ENCODE measurements at regions not wholly inside any gene's neighbourhood (a gene's known extent, or its start where the extent isn't known, plus 50 kb on each side); places are given as distances from the start of the nearest gene placed in this dataset.

DNA sequence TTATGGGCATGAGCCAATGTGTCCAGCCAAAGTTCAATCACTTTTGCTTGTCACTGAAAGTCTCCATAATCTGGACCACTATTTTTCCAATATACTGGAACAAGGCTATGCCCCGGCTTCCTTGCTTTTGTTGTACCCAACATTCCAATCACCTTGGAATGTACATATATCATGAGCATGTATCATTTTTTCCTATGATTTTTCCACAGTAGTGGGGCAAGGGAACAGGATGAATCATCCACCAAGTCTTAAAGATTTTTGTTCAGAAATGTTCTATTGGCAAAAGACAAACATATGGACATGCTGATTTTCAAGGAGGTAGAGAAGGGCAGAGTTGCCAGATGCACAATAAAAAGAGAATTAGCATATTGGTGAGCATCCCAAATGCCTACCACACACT, 548.1 kb upstream of the INTU start:
- TF ChIP-seq POLR2AphosphoS5 (IDR thresholded peaks at IDR 0.05) (no peak), CTCF (IDR thresholded peaks at IDR 0.05) (no peak), POLR2A (IDR thresholded peaks at IDR 0.05) (no peak)

Measured in suprapubic skin (tissue), 4 donors.